ENCODE measurements at regions not wholly inside any gene's neighbourhood (a gene's known extent, or its start where the extent isn't known, plus 50 kb on each side); places are given as distances from the start of the nearest gene placed in this dataset.

DNA sequence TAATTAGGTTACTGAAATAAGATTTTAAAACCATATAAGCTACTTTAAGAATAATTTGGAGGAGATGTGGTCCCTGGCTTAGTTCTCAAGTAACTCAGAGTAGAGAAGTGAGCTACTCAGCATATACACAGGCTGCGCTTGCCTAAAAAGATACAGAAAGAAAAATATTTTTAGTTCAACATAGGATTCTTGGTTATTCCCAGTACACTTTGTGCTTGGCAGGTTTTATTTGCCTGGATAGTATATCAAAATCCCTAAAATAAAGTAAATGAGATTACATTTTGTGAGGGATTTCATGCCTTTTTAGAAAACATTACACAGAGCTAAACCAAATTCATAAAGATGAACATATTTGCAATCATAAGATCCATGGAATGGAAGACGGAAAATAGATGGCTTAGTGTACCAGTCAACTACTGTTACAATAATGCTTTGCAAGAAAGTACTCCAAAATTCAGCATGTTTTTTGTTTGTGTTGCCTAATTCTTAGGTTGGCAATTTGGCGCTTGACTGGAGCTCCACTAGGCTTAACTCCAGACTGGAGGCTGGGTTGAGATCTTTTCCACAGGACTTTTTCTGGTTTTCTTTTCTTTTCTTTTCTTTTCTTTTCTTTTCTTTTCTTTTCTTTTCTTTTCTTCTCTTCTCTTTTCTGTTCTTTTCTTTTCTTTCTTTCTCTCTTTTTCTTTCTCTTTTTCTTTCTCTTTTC lies 600.5 kb upstream of the SYT4 start:
- Mint-ChIP-seq H3K27me3 (no peaks in the 10 kb centered on the region), H3K4me1 (no peaks in the 10 kb centered on the region), H3K4me3 (no peak overlapping the region), H3K9me3 (peaks cover under 1 to 20% (median 10%) of the 10 kb centered on the region in 8 donors), H3K36me3 (no peaks in the 10 kb centered on the region), H3K27ac (no peak overlapping the region)
- DNase-seq = no peak
- no peak overlapping the region for H3K27ac ChIP-seq (ENCODE audit: low read depth, low read length)
- no peaks in the 10 kb centered on the region for H3K4me1 ChIP-seq (ENCODE audit: insufficient read depth, low read length)
- intact Hi-C loops (cut with micrococcal nuclease) = no loop called here
- no peaks in the 10 kb centered on the region for H3K36me3 ChIP-seq (ENCODE audit: insufficient read depth, low read length)
- no peak overlapping the region for H3K4me3 ChIP-seq (ENCODE audit: low read length in 2 of 2)
- ChIA-PET POLR2A (ENCODE audit: partially characterized antibody) (no interaction called here), CTCF (ENCODE audit: partially characterized antibody) (no interaction called here)
- H3K27me3 ChIP-seq (ENCODE audit: insufficient read depth, low read length) = no peaks in the 10 kb centered on the region
- no peaks in the 10 kb centered on the region for H3K9me3 ChIP-seq (ENCODE audit: control insufficient read depth in 1 of 2, low read length in 2 of 2)

GRCh38 chr18:43879415-43879814 lies 602.1 kb upstream of the SYT4 start:
- H3K36me3 ChIP-seq (ENCODE audit: insufficient read depth, low read length) = no peaks in the 10 kb centered on the region
- Mint-ChIP-seq H3K4me3 (no peak overlapping the region), H3K27me3 (no peaks in the 10 kb centered on the region), H3K36me3 (no peaks in the 10 kb centered on the region), H3K9me3 (peaks cover 3 to 20% (median 10%) of the 10 kb centered on the region in 8 donors), H3K4me1 (no peaks in the 10 kb centered on the region), H3K27ac (no peak overlapping the region)
- DNase-seq = no peak
- ChIA-PET POLR2A (ENCODE audit: partially characterized antibody) (no interaction called here), CTCF (ENCODE audit: partially characterized antibody) (no interaction called here)
- intact Hi-C loops (cut with micrococcal nuclease) = no loop called here
- no peaks in the 10 kb centered on the region for H3K27me3 ChIP-seq (ENCODE audit: insufficient read depth, low read length)
- no peaks in the 10 kb centered on the region for H3K9me3 ChIP-seq (ENCODE audit: control insufficient read depth in 1 of 2, low read length in 2 of 2)
- H3K27ac ChIP-seq (ENCODE audit: low read depth, low read length) = no peak overlapping the region
- no peak overlapping the region for H3K4me3 ChIP-seq (ENCODE audit: low read length in 2 of 2)
- no peaks in the 10 kb centered on the region for H3K4me1 ChIP-seq (ENCODE audit: insufficient read depth, low read length)

DNA sequence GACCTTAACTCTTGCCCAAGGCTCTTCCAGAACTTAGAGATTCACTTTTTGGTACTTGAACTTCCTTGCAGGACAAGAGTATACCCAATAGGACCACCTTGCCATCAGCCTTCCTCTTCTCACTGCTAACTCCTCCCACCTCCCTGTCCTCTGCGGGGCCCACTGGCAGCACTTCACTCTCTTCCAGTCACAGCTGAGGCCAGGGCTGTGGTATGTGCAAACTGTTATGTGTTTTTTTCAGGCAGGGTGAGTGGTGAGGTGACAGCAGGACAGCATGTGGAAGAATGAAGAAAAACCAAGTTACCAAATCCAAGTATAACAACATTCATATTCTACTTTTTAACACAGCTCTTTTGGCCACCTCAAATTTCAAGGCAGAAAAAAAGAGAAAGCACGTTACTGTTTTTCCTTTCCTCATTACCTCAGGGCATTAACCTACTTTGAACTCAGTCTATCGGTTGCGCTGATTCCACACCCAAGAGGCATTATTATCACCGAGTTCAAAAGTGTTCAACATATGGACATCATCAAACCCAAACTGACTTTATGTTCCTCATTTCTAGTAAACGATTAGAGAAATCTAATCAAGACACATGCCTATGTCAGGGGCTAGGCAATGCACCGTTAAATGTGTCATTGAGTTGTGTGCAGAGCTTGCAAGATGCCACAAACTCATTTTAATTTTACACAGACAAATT lies 605.2 kb upstream of the SYT4 start:
- H3K4me1 ChIP-seq (ENCODE audit: insufficient read depth, low read length) = no peaks in the 10 kb centered on the region
- no peaks in the 10 kb centered on the region for H3K4me1 Mint-ChIP-seq
- no peak overlapping the region for H3K4me3 ChIP-seq (ENCODE audit: low read length in 2 of 2)
- peaks cover 3 to 21% (median 11%) of the 10 kb centered on the region in 8 donors for H3K9me3 Mint-ChIP-seq
- no peaks in the 10 kb centered on the region for H3K9me3 ChIP-seq (ENCODE audit: control insufficient read depth in 1 of 2, low read length in 2 of 2)
- no peak for DNase-seq
- no peaks in the 10 kb centered on the region for H3K36me3 Mint-ChIP-seq
- H3K27me3 Mint-ChIP-seq = no peaks in the 10 kb centered on the region
- H3K27ac Mint-ChIP-seq = no peak overlapping the region
- H3K36me3 ChIP-seq (ENCODE audit: insufficient read depth, low read length) = no peaks in the 10 kb centered on the region
- intact Hi-C loops (cut with micrococcal nuclease) = no loop called here
- H3K4me3 Mint-ChIP-seq = no peak overlapping the region
- H3K27ac ChIP-seq (ENCODE audit: low read depth, low read length) = no peak overlapping the region
- POLR2A ChIA-PET (ENCODE audit: partially characterized antibody) = no interaction called here
- CTCF ChIA-PET (ENCODE audit: partially characterized antibody) = no interaction called here
- H3K27me3 ChIP-seq (ENCODE audit: insufficient read depth, low read length) = no peaks in the 10 kb centered on the region

DNA sequence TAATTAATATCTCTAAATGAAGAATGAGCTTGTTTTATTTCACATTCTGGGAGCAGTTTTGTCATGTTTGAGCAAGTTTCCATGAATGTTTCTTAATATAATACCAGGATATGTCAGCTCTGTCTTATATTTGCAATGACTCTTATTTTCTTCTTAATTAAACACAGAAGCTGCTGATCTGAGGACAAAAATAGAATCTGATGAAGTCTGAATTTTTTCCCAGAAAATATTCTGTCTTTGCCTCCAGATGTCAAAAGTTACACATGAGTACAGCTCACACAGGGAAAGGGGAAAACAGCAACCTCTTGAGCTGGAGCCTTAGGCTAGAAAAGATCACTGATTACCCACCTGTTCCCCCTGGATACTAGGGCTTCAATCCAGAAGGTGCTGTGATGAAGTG lies 606.6 kb upstream of the SYT4 start:
- no peaks in the 10 kb centered on the region for H3K4me1 ChIP-seq (ENCODE audit: insufficient read depth, low read length)
- Mint-ChIP-seq H3K9me3 (peaks cover 7 to 27% (median 11%) of the 10 kb centered on the region in 8 donors), H3K27ac (no peak overlapping the region), H3K27me3 (no peaks in the 10 kb centered on the region), H3K36me3 (no peaks in the 10 kb centered on the region), H3K4me3 (no peak overlapping the region), H3K4me1 (no peaks in the 10 kb centered on the region)
- H3K27me3 ChIP-seq (ENCODE audit: insufficient read depth, low read length) = no peaks in the 10 kb centered on the region
- no peak overlapping the region for H3K4me3 ChIP-seq (ENCODE audit: low read length in 2 of 2)
- intact Hi-C loops (cut with micrococcal nuclease) = no loop called here
- CTCF ChIA-PET (ENCODE audit: partially characterized antibody) = no interaction called here
- H3K27ac ChIP-seq (ENCODE audit: low read depth, low read length) = no peak overlapping the region
- no peaks in the 10 kb centered on the region for H3K36me3 ChIP-seq (ENCODE audit: insufficient read depth, low read length)
- POLR2A ChIA-PET (ENCODE audit: partially characterized antibody) = no interaction called here
- no peaks in the 10 kb centered on the region for H3K9me3 ChIP-seq (ENCODE audit: control insufficient read depth in 1 of 2, low read length in 2 of 2)
- DNase-seq = no peak

DNA sequence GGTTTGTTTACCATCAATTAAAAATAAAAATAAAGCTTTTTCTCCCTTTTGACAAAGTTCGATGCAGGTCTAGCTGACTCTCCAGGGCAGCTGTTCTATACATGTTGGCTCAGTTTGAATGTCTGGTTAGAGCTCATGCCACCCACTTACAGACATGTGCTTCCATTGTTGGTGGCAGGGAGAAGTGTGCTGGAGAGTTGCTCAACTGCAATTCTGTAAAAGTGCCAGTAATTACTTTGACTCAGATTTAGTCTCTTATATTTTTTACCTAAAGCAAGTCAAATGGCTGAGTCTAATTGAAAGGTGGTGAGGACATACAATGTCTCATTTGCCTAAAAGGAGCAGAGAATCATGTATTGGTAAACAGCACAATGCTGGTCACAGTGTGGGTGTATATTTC lies 609.1 kb upstream of the SYT4 start:
- CTCF ChIA-PET (ENCODE audit: partially characterized antibody) = no interaction called here
- POLR2A ChIA-PET (ENCODE audit: partially characterized antibody) = no interaction called here
- no peaks in the 10 kb centered on the region for H3K4me1 Mint-ChIP-seq

GRCh38 chr18:43887491-43887890 lies 610.2 kb upstream of the SYT4 start:
- Histone ChIP-seq H3K4me1 (ENCODE audit: insufficient read depth, low read length) (no peaks in the 10 kb centered on the region), H3K36me3 (ENCODE audit: insufficient read depth, low read length) (no peaks in the 10 kb centered on the region), H3K4me3 (ENCODE audit: low read length in 2 of 2) (no peak overlapping the region), H3K27ac (ENCODE audit: low read depth, low read length) (no peak overlapping the region), H3K27me3 (ENCODE audit: insufficient read depth, low read length) (no peaks in the 10 kb centered on the region), H3K9me3 (ENCODE audit: control insufficient read depth in 1 of 2, low read length in 2 of 2) (no peaks in the 10 kb centered on the region)
- CTCF ChIA-PET (ENCODE audit: partially characterized antibody) = no interaction called here
- Mint-ChIP-seq H3K36me3 (no peaks in the 10 kb centered on the region), H3K9me3 (peaks cover 2 to 26% (median 9%) of the 10 kb centered on the region in 8 donors), H3K4me1 (no peaks in the 10 kb centered on the region), H3K4me3 (no peak overlapping the region), H3K27me3 (no peaks in the 10 kb centered on the region), H3K27ac (no peak overlapping the region)
- intact Hi-C loops (cut with micrococcal nuclease) = no loop called here
- POLR2A ChIA-PET (ENCODE audit: partially characterized antibody) = no interaction called here
- no peak for DNase-seq

More for the DNA sequence above, 609.1 kb upstream of the SYT4 start:
- H3K27ac ChIP-seq (ENCODE audit: low read depth, low read length) = no peak overlapping the region
- intact Hi-C loops (cut with micrococcal nuclease) = no loop called here
- Mint-ChIP-seq H3K27me3 (no peaks in the 10 kb centered on the region), H3K9me3 (peaks cover 2 to 26% (median 11%) of the 10 kb centered on the region in 8 donors), H3K27ac (no peak overlapping the region), H3K4me3 (no peak overlapping the region), H3K36me3 (no peaks in the 10 kb centered on the region)
- no peaks in the 10 kb centered on the region for H3K9me3 ChIP-seq (ENCODE audit: control insufficient read depth in 1 of 2, low read length in 2 of 2)
- no peak overlapping the region for H3K4me3 ChIP-seq (ENCODE audit: low read length in 2 of 2)
- no peaks in the 10 kb centered on the region for H3K36me3 ChIP-seq (ENCODE audit: insufficient read depth, low read length)
- no peak for DNase-seq
- no peaks in the 10 kb centered on the region for H3K4me1 ChIP-seq (ENCODE audit: insufficient read depth, low read length)
- no peaks in the 10 kb centered on the region for H3K27me3 ChIP-seq (ENCODE audit: insufficient read depth, low read length)

GRCh38 chr18:43888598-43888997 lies 611.3 kb upstream of the SYT4 start:
- Mint-ChIP-seq H3K4me1 (no peaks in the 10 kb centered on the region), H3K4me3 (no peak overlapping the region), H3K27ac (no peak overlapping the region), H3K36me3 (no peaks in the 10 kb centered on the region), H3K27me3 (no peaks in the 10 kb centered on the region), H3K9me3 (peaks cover 4 to 26% (median 9%) of the 10 kb centered on the region in 8 donors)
- H3K4me3 ChIP-seq (ENCODE audit: low read length in 2 of 2) = no peak overlapping the region
- H3K27ac ChIP-seq (ENCODE audit: low read depth, low read length) = no peak overlapping the region
- intact Hi-C loops (cut with micrococcal nuclease) = no loop called here
- H3K4me1 ChIP-seq (ENCODE audit: insufficient read depth, low read length) = no peaks in the 10 kb centered on the region
- no peak for DNase-seq
- H3K27me3 ChIP-seq (ENCODE audit: insufficient read depth, low read length) = no peaks in the 10 kb centered on the region
- no peaks in the 10 kb centered on the region for H3K36me3 ChIP-seq (ENCODE audit: insufficient read depth, low read length)
- no peaks in the 10 kb centered on the region for H3K9me3 ChIP-seq (ENCODE audit: control insufficient read depth in 1 of 2, low read length in 2 of 2)
- CTCF ChIA-PET (ENCODE audit: partially characterized antibody) = no interaction called here
- POLR2A ChIA-PET (ENCODE audit: partially characterized antibody) = no interaction called here

Data from CD4-positive, alpha-beta memory T cell (primary cell).